GM13977 (cell line): ENCODE measurements at regions not wholly inside any gene's neighbourhood (a gene's known extent, or its start where the extent isn't known, plus 50 kb on each side); places are given as distances from the start of the nearest gene placed in this dataset.
"Not testable (repeated sequence)": the region's sequence is repeated elsewhere in the genome, so short reads cannot be mapped to it uniquely, and the experiment has no call there.

Source experiments
- DNase-seq: peaks from one replicate; pipeline ENCODE4 v3.0.0; 2012; ENCODE audit warnings: low spot score
- in situ Hi-C: fragments of 300-500 bp; cut with MboI; formaldehyde crosslinking; loops from one replicate; pipeline ENCODE4 v1.12.0; 2022; ENCODE audit warnings: low sequenced_read_pairs, low pct_unique_long_range_greater_than_20kb, mixed read lengths, inconsistent platforms; ENCODE audit not compliant: unreplicated experiment

DNA sequence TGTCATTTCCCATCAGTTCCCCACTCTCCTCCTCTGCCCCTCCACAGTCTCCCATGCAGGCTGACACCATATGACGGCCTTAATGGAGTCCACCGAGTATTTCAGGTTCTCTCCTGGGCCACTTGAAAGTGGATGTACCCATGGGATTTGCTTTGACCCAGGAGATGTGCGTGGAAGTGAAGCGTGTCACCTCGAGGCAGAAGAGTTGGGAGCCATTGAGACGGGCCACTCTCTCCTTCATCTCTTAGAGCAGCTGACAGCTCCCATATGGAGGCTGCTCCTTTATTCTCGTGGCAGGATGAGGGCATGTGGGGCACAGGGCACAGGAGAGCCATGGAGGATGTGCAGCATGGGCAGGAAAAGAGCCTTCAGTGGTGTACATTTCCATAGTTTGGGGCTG, 144.7 kb upstream of the CRYM start:
- DNase-seq, in situ Hi-C loops: not testable (repeated sequence)

- DNase-seq, in situ Hi-C loops: not testable (repeated sequence)
Measured at GRCh38 chr16:21404699-21405098, 126.6 kb upstream of the CRYM start.

DNA sequence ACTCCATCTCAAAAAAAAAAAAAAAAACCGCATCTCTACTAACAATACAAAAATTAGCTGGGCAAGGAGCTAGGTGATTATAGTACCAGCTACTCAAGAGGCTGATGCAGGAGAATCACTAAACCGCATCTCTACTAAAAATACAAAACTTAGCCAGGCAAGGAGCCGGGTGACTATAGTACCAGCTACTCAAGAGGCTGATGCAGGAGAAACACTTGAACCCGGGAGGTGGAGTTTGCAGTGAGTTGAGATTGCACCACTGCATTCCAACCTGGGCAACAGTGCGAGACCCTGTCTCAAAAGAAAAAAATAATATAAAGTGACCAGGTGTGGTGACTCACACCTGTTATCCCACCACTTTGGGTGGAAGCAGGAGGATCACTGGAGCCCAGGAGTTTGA, 119.8 kb upstream of the CRYM start:
- DNase-seq, in situ Hi-C loops: not testable (repeated sequence)

GRCh38 chr16:21396545-21396944, 118.5 kb upstream of the CRYM start:
- DNase-seq, in situ Hi-C loops: not testable (repeated sequence)

- DNase-seq, in situ Hi-C loops: not testable (repeated sequence)
Measured at GRCh38 chr16:21390634-21391033, 112.5 kb upstream of the CRYM start.

DNA sequence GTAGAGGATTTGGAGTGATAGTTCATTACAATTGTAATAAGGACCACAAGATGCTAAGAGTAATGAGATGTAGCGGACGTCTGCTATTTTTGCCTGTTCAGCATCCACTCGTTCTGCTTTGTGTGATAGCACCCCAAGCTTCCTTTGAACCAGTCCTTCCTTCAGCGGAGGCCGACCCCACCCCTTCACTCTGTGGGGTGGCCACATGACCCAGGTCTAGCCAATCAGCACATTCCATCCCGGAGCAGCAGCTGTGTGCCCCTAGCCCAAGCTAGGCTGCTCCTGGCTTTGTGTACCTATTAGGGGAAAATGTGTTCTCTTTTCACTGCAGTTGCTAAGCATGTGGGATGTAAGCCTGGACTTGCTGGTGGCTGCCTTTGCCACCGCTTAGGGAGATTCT, 111.8 kb upstream of the CRYM start:
- in situ Hi-C loops, DNase-seq: not testable (repeated sequence)

- in situ Hi-C loops, DNase-seq: not testable (repeated sequence)
Measured at GRCh38 chr16:21387757-21388156, 109.7 kb upstream of the CRYM start.

- in situ Hi-C loops, DNase-seq: not testable (repeated sequence)
Measured at GRCh38 chr16:21386201-21386915, 108.3 kb upstream of the CRYM start.

DNA sequence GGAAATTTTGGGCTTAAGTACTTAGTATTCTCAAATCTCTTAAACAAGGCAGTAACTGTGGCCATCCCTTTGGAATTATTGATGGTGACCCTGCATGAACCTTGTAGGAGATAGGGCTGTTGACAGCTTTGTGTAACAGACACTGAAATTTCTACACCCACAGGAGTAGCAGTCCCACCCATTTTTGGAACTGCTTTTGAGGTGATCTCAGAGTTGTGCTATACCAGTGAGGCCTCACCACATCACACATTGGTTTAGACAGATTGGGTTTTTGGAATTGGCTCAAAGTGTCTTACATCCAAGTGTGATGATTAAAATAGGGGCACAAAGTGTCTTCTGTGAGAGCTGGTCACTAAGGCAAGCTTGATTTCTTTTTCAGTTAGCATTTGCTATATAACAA, 105.6 kb upstream of the CRYM start:
- DNase-seq, in situ Hi-C loops: not testable (repeated sequence)

DNA sequence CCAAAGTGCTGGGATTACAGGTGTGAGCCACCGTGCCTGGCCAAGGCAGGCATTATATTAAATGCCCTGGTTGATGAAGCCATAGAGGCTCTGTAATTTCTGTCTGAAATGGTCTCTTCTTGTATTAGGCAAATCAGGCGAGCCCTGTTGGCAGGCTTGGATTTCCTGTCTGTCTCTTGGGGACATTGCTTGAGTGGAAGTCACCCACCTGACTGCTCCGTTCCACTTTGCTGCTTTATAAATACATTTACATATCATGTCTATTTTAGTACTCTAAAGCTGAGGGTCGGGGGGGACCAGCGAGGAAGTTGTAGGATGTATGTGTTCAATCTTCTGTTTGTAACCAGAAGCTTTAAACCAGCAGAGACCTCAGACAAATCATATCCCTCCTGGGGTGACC, 101.6 kb upstream of the CRYM start:
- DNase-seq, in situ Hi-C loops: not testable (repeated sequence)

GRCh38 chr16:21376196-21376899, 98.3 kb upstream of the CRYM start:
- in situ Hi-C loops, result not testable (repeated sequence)

DNA sequence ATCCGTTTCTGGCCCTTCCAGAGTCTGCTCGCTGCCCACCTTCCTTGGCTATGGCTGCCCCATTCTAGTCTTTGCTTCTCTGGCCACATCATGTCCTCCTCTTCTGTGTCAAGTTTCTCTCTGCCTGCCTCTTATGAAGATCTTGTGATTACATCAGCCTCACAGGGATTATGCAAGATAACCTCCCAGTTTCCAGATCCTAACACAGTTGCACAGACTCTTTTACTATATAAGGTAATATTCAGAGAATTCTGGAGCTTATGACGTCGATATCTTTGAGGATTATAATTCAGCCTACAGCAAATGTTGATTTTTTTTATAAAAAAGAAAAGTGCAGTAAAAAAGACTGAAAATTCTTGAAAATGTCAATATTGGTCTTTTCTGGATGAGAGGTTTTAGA, 97.2 kb upstream of the CRYM start:
- DNase-seq, in situ Hi-C loops: not testable (repeated sequence)

More at GRCh38 chr16:21376196-21376899, 98.3 kb upstream of the CRYM start:
- not testable (repeated sequence) for DNase-seq

GRCh38 chr16:21373454-21373853, 95.4 kb upstream of the CRYM start:
- in situ Hi-C loops, DNase-seq: not testable (repeated sequence)

GRCh38 chr16:21372862-21373261, 94.8 kb upstream of the CRYM start:
- DNase-seq, in situ Hi-C loops: not testable (repeated sequence)

DNA sequence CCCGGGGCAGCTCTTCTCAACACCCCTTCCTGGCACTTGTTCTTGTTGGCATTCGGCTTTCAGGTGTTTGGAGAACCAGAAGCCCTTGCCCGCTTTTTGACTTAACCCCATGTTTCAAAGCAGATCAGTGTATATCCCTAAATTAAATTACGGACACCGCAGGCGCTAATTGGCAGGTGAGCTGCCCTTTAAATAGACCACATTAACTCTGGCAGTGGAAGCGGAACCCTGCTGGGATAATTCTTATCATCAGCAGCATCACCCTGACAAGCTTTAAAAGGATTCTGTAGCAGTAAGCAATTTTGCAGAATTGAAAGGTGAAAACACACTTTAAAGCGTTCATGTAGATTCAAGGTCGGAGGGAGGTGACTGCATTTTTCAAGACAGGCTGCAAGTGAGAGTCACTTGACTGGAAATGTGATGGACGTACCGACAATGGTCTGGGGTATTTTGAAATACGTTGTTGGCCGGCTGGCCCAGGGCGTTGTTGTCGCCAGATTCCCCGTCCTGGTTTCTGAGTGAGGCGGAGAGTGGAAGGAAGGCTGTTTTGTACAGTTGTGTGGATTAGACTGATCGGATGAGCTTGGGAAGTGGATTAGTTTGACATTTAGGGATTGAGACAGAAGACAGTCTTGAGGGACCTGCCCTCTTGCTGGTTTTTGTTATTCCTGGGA, 94.2 kb upstream of the CRYM start:
- in situ Hi-C loops, DNase-seq: not testable (repeated sequence)

GRCh38 chr16:21370791-21371190, 92.7 kb upstream of the CRYM start:
- DNase-seq, in situ Hi-C loops: not testable (repeated sequence)

- DNase-seq, in situ Hi-C loops: not testable (repeated sequence)
Measured at GRCh38 chr16:21368973-21369942, 91.2 kb upstream of the CRYM start.
